Tibial nerve (tissue), 3 donors: ENCODE measurements at regions not wholly inside any gene's neighbourhood (a gene's known extent, or its start where the extent isn't known, plus 50 kb on each side); places are given as distances from the start of the nearest gene placed in this dataset.

ENCODE experiments used
- POLR2A ChIP-seq, 2 donors: fragments of 450-650 bp; IDR thresholded peaks; one replicate each; pipeline ENCODE4 v1.6.1; 2017; ENCODE audit warnings: antibody characterized with exemption in 2 of 2, mild to moderate bottlenecking in 2 of 2, moderate library complexity in 2 of 2
- TF ChIP-seq, protein P1 (sequence below), 5 experiments: fragments of 200-600 bp in 3 of 5; fragments of 450-650 bp in 2 of 5; sonication (generic) in 3 of 5; IDR thresholded peaks; one replicate each; pipeline ENCODE4 v1.5.1; 2016 to 2019; ENCODE audit warnings: antibody characterized with exemption in 5 of 5, mild to moderate bottlenecking in 3 of 5, moderate library complexity in 2 of 5

GRCh38 chr11:13126430-13126829, 117.3 kb downstream of the RASSF10 start:
- TF ChIP-seq, protein P1, sequence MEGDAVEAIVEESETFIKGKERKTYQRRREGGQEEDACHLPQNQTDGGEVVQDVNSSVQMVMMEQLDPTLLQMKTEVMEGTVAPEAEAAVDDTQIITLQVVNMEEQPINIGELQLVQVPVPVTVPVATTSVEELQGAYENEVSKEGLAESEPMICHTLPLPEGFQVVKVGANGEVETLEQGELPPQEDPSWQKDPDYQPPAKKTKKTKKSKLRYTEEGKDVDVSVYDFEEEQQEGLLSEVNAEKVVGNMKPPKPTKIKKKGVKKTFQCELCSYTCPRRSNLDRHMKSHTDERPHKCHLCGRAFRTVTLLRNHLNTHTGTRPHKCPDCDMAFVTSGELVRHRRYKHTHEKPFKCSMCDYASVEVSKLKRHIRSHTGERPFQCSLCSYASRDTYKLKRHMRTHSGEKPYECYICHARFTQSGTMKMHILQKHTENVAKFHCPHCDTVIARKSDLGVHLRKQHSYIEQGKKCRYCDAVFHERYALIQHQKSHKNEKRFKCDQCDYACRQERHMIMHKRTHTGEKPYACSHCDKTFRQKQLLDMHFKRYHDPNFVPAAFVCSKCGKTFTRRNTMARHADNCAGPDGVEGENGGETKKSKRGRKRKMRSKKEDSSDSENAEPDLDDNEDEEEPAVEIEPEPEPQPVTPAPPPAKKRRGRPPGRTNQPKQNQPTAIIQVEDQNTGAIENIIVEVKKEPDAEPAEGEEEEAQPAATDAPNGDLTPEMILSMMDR (IDR thresholded peaks at IDR 0.05), result no peak
- no peak for TF ChIP-seq POLR2A (IDR thresholded peaks at IDR 0.05)
